WTC11 (cell line): ENCODE measurements at regions not wholly inside any gene's neighbourhood (a gene's known extent, or its start where the extent isn't known, plus 50 kb on each side); places are given as distances from the start of the nearest gene placed in this dataset.

ENCODE experiments used
- ATAC-seq: fragments of 200-7000 bp; cut with Tn5 transposase; 2 replicates; pipeline ENCODE4 v1.10.0; 2021; ENCODE audit warnings: mild to moderate bottlenecking, moderate library complexity
- CTCF ChIA-PET: fragments of 300-600 bp; sonication (Branson Sonifier 250); formaldehyde crosslinking; loops from one replicate; lab custom pipeline; 2021; ENCODE audit warnings: antibody characterized with exemption; lab: Charles Lee
- POLR2A ChIA-PET: fragments of 350-600 bp; sonication (Branson Sonifier 250); formaldehyde crosslinking; loops from one replicate; lab custom pipeline; 2021; ENCODE audit warnings: antibody characterized with exemption; lab: Charles Lee
- DNase-seq: peaks from one replicate; pipeline ENCODE4 v3.0.0; 2021; ENCODE audit warnings: low spot score
- H3K27ac Mint-ChIP-seq: 2 replicates; pipeline ENCODE4 v1.8.0; 2021; ENCODE audit warnings: mixed read lengths
- H3K27me3 Mint-ChIP-seq: 2 replicates; pipeline ENCODE4 v1.8.0; 2021; ENCODE audit warnings: low read depth, mild to moderate bottlenecking, moderate library complexity, mixed read lengths
- H3K36me3 Mint-ChIP-seq: 2 replicates; pipeline ENCODE4 v1.8.0; 2021; ENCODE audit warnings: mixed read lengths
- H3K4me1 Mint-ChIP-seq: 2 replicates; pipeline ENCODE4 v1.8.0; 2022; ENCODE audit warnings: mixed read lengths
- H3K4me3 Mint-ChIP-seq: 2 replicates; pipeline ENCODE4 v1.8.0; 2021; ENCODE audit warnings: mild to moderate bottlenecking, moderate library complexity, mixed read lengths
- H3K9me3 Mint-ChIP-seq: 2 replicates; pipeline ENCODE4 v1.8.0; 2021; ENCODE audit warnings: mixed read lengths
- ATF2 ChIP-seq: sonication (generic); formaldehyde crosslinking; IDR thresholded peaks from 2 replicates; pipeline ENCODE4 v1.8.1; 2022; ENCODE audit warnings: low read depth, missing genetic modification reagents, borderline replicate concordance
- ATF3 ChIP-seq: sonication (generic); formaldehyde crosslinking; conservative IDR thresholded peaks from 2 replicates; pipeline ENCODE4 v1.8.1; 2022; ENCODE audit warnings: mild to moderate bottlenecking, missing genetic modification reagents
- ATF6 ChIP-seq: sonication (generic); formaldehyde crosslinking; IDR thresholded peaks from 2 replicates; pipeline ENCODE4 v1.8.1; 2023; ENCODE audit warnings: mild to moderate bottlenecking, missing genetic modification reagents
- CBFB ChIP-seq: sonication (generic); formaldehyde crosslinking; IDR thresholded peaks from 2 replicates; pipeline ENCODE4 v1.8.1; 2022; ENCODE audit warnings: mild to moderate bottlenecking, low read depth, missing genetic modification reagents
- E2F1 ChIP-seq: sonication (generic); formaldehyde crosslinking; IDR thresholded peaks from 2 replicates; pipeline ENCODE4 v1.8.0; 2022; ENCODE audit warnings: mild to moderate bottlenecking, missing genetic modification reagents
- ELF4 ChIP-seq: sonication (generic); formaldehyde crosslinking; IDR thresholded peaks from 2 replicates; pipeline ENCODE4 v1.8.1; 2022; ENCODE audit warnings: low read depth, mild to moderate bottlenecking, moderate library complexity, missing genetic modification reagents
- FOXP1 ChIP-seq: sonication (generic); formaldehyde crosslinking; IDR thresholded peaks from 2 replicates; pipeline ENCODE4 v1.8.0; 2022; ENCODE audit warnings: missing genetic modification reagents, mild to moderate bottlenecking, moderate library complexity, borderline replicate concordance
- FOXP4 ChIP-seq: sonication (generic); formaldehyde crosslinking; IDR thresholded peaks from 2 replicates; pipeline ENCODE4 v1.8.0; 2022; ENCODE audit warnings: mild to moderate bottlenecking, missing genetic modification reagents
- GRHL2 ChIP-seq: fragments of 250-450 bp; sonication (Bioruptor Pico); IDR thresholded peaks from 2 replicates; pipeline ENCODE4 v1.8.0; 2022; ENCODE audit warnings: mild to moderate bottlenecking, moderate library complexity; ENCODE audit not compliant: insufficient replicate concordance, severe bottlenecking
- IRF2 ChIP-seq: sonication (generic); formaldehyde crosslinking; IDR thresholded peaks from 2 replicates; pipeline ENCODE4 v1.8.0; 2022; ENCODE audit warnings: low read depth, missing genetic modification reagents, borderline replicate concordance
- NFATC4 ChIP-seq: fragments of 250-450 bp; sonication (Bioruptor Pico); IDR thresholded peaks from 2 replicates; pipeline ENCODE4 v1.9.0; 2021; ENCODE audit warnings: mild to moderate bottlenecking
- NFE2L1 ChIP-seq: sonication (generic); formaldehyde crosslinking; IDR thresholded peaks from 2 replicates; pipeline ENCODE4 v1.8.1; 2023; ENCODE audit warnings: missing genetic modification reagents
- NFYB ChIP-seq: sonication (generic); formaldehyde crosslinking; conservative IDR thresholded peaks from 2 replicates; pipeline ENCODE4 v1.8.0; 2022; ENCODE audit warnings: low read depth, missing genetic modification reagents
- RELA ChIP-seq: sonication (generic); formaldehyde crosslinking; IDR thresholded peaks from 2 replicates; pipeline ENCODE4 v1.8.1; 2022; ENCODE audit warnings: missing genetic modification reagents, mild to moderate bottlenecking, borderline replicate concordance
- SMAD4 ChIP-seq: sonication (generic); formaldehyde crosslinking; IDR thresholded peaks from 2 replicates; pipeline ENCODE4 v1.8.0; 2022; ENCODE audit warnings: mild to moderate bottlenecking, missing genetic modification reagents
- SOX15 ChIP-seq: fragments of 250-450 bp; sonication (Bioruptor Pico); IDR thresholded peaks from 2 replicates; pipeline ENCODE4 v1.9.0; 2021; ENCODE audit warnings: mild to moderate bottlenecking
- TCF7 ChIP-seq: sonication (generic); formaldehyde crosslinking; IDR thresholded peaks from 2 replicates; pipeline ENCODE4 v1.8.0; 2022; ENCODE audit warnings: mild to moderate bottlenecking, low read depth, missing genetic modification reagents, moderate library complexity
- TEAD4 ChIP-seq: sonication (generic); formaldehyde crosslinking; IDR thresholded peaks from 2 replicates; pipeline ENCODE4 v1.8.0; 2022; ENCODE audit warnings: mild to moderate bottlenecking, missing genetic modification reagents
- ZBTB21 ChIP-seq: sonication (generic); formaldehyde crosslinking; IDR thresholded peaks from 2 replicates; pipeline ENCODE4 v1.8.1; 2023; ENCODE audit warnings: mild to moderate bottlenecking, missing genetic modification reagents, borderline replicate concordance
- ZNF263 ChIP-seq: sonication (generic); formaldehyde crosslinking; IDR thresholded peaks from 2 replicates; pipeline ENCODE4 v1.8.1; 2022; ENCODE audit warnings: low read depth, mild to moderate bottlenecking, moderate library complexity, missing genetic modification reagents
- ZNF416 ChIP-seq: fragments of 250-450 bp; sonication (Bioruptor Pico); IDR thresholded peaks from 2 replicates; pipeline ENCODE4 v1.9.0; 2021; ENCODE audit warnings: mild to moderate bottlenecking, inconsistent platforms
- ZNF423 ChIP-seq: fragments of 250-450 bp; sonication (Bioruptor Pico); IDR thresholded peaks from 2 replicates; pipeline ENCODE4 v2.1.2; 2022; ENCODE audit warnings: mild to moderate bottlenecking, moderate library complexity
- ZNF532 ChIP-seq: fragments of 250-450 bp; sonication (Bioruptor Pico); IDR thresholded peaks from 2 replicates; pipeline ENCODE4 v1.9.0; 2021; ENCODE audit warnings: mild to moderate bottlenecking, borderline replicate concordance
- ZSCAN18 ChIP-seq: fragments of 250-450 bp; sonication (Bioruptor Pico); IDR thresholded peaks from 2 replicates; pipeline ENCODE4 v2.1.2; 2022; ENCODE audit warnings: mild to moderate bottlenecking, moderate library complexity

GRCh38 chr12:114240288-114240687 is 165.7 kb downstream of the TBX5 start (continued):
- no peak for TF ChIP-seq ZSCAN18 (CRISPR knock-in tag)
- TF ChIP-seq TCF7 (CRISPR knock-in tag), result no peak
- no peak for TF ChIP-seq NFYB (CRISPR knock-in tag)
- no peak for TF ChIP-seq NFATC4 (CRISPR knock-in tag)
- no peak for TF ChIP-seq SMAD4 (CRISPR knock-in tag)
- TF ChIP-seq GRHL2 (CRISPR knock-in tag), result no peak
- no peak for TF ChIP-seq ZNF532 (CRISPR knock-in tag)
- TF ChIP-seq TEAD4 (CRISPR knock-in tag), result no peak
- no peak for TF ChIP-seq ZNF423 (CRISPR knock-in tag)
- TF ChIP-seq, all 79 proteins: peak for 0

- no peak overlapping the region for H3K4me3 Mint-ChIP-seq
- TF ChIP-seq TEAD4 (CRISPR knock-in tag) (no peak), IRF2 (no peak), ZBTB21 (no peak), ZNF263 (no peak), E2F1 (CRISPR knock-in tag) (no peak), CBFB (CRISPR knock-in tag) (no peak), ELF4 (CRISPR knock-in tag) (no peak), FOXP4 (no peak), SOX15 (CRISPR knock-in tag) (no peak), ATF3 (no peak), RELA (CRISPR knock-in tag) (no peak), ZNF416 (CRISPR knock-in tag) (no peak), NFE2L1 (no peak), ATF2 (CRISPR knock-in tag) (no peak), FOXP1 (no peak), ATF6 (CRISPR knock-in tag) (no peak)
- TF ChIP-seq, all 79 proteins: peak for 0
- H3K36me3 Mint-ChIP-seq, result 0 out of 2 replicates have a peak, but pooled peaks cover 2% of the 10 kb centered on the region
- ChIA-PET POLR2A (no interaction called here), CTCF (no interaction called here)
- peaks cover 21% of the 10 kb centered on the region for H3K4me1 Mint-ChIP-seq
- DNase-seq (no peak), ATAC-seq (no peak)
- H3K27me3 Mint-ChIP-seq, result no peaks in the 10 kb centered on the region; the same call in 1 of the 2 replicates
- peaks cover 12% of the 10 kb centered on the region for H3K9me3 Mint-ChIP-seq
- no peak overlapping the region for H3K27ac Mint-ChIP-seq
These were observed 167.1 kb downstream of the TBX5 start for GRCh38 chr12:114238808-114239207.
